Urothelium cell line (cell line): ENCODE measurements at regions not wholly inside any gene's neighbourhood (a gene's known extent, or its start where the extent isn't known, plus 50 kb on each side); places are given as distances from the start of the nearest gene placed in this dataset.

ENCODE experiments used
- DNase-seq: peaks from one replicate; pipeline ENCODE4 v3.0.0; 2011; ENCODE audit warnings: low spot score, mixed read lengths
- FAIRE-seq: peaks from 2 replicates; lab custom pipeline; 2011; peaks lifted over from hg19 to GRCh38; lab: Jason Lieb, UNC

- DNase-seq (no peak), FAIRE-seq (no peak)
Measured at GRCh38 chr6:156725712-156726111, 51.5 kb upstream of the ARID1B start.

- FAIRE-seq: no peak
- DNase-seq: no peak
Measured at GRCh38 chr6:156720691-156721685, 56.2 kb upstream of the ARID1B start.

GRCh38 chr6:156719720-156720563 lies 57.2 kb upstream of the ARID1B start:
- DNase-seq: peak; percentile 88
- FAIRE-seq: peak; percentile 30

- DNase-seq: no peak
- FAIRE-seq: no peak
Measured at GRCh38 chr6:156719395-156719719, 57.8 kb upstream of the ARID1B start.

- peak; percentile 53 for FAIRE-seq
Measured at GRCh38 chr6:156718647-156719394, 58.4 kb upstream of the ARID1B start.

GRCh38 chr6:156717542-156717941 lies 59.6 kb upstream of the ARID1B start:
- FAIRE-seq: no peak
- DNase-seq: no peak

More at GRCh38 chr6:156718647-156719394, 58.4 kb upstream of the ARID1B start:
- peak; percentile 85 for DNase-seq

- FAIRE-seq (no peak), DNase-seq (no peak)
Measured at GRCh38 chr6:156715839-156716238, 61.3 kb upstream of the ARID1B start.

GRCh38 chr6:156713548-156713947 lies 63.6 kb upstream of the ARID1B start:
- FAIRE-seq: no peak
- DNase-seq: no peak

- no peak for DNase-seq
- peak; percentile 30 for FAIRE-seq
Measured at GRCh38 chr6:156710479-156710878, 66.7 kb upstream of the ARID1B start.

- no peak for FAIRE-seq
- no peak for DNase-seq
Measured at GRCh38 chr6:156707818-156708217, 69.4 kb upstream of the ARID1B start.

- DNase-seq (no peak), FAIRE-seq (no peak)
Measured at GRCh38 chr6:156703719-156704118, 73.5 kb upstream of the ARID1B start.

GRCh38 chr6:156701966-156702365 lies 75.2 kb upstream of the ARID1B start:
- DNase-seq (no peak), FAIRE-seq (no peak)

- FAIRE-seq: no peak
Measured at GRCh38 chr6:156700440-156701057, 76.6 kb upstream of the ARID1B start.

GRCh38 chr6:156699935-156700334 lies 77.2 kb upstream of the ARID1B start:
- no peak for FAIRE-seq
- DNase-seq: no peak

More at GRCh38 chr6:156700440-156701057, 76.6 kb upstream of the ARID1B start:
- DNase-seq: no peak

GRCh38 chr6:156699017-156699421 lies 78.2 kb upstream of the ARID1B start:
- peak; percentile 54 for DNase-seq
- FAIRE-seq: no peak

GRCh38 chr6:156698239-156699016 lies 78.8 kb upstream of the ARID1B start:
- FAIRE-seq: no peak

GRCh38 chr6:156697225-156697830 lies 79.8 kb upstream of the ARID1B start:
- FAIRE-seq (no peak), DNase-seq (no peak)

More at GRCh38 chr6:156698239-156699016, 78.8 kb upstream of the ARID1B start:
- no peak for DNase-seq

GRCh38 chr6:156695742-156696141 lies 81.4 kb upstream of the ARID1B start:
- FAIRE-seq: no peak
- no peak for DNase-seq

- FAIRE-seq: no peak
Measured at GRCh38 chr6:156694679-156695078, 82.5 kb upstream of the ARID1B start.

More at GRCh38 chr6:156694679-156695078, 82.5 kb upstream of the ARID1B start:
- no peak for DNase-seq
